PC-9 (cell line): ENCODE measurements at regions not wholly inside any gene's neighbourhood (a gene's known extent, or its start where the extent isn't known, plus 50 kb on each side); places are given as distances from the start of the nearest gene placed in this dataset.

Experiments used
- BruUV-seq: library from RNA; stranded (reverse); fragments of 400-500 nt; replicated peaks from 2 replicates; lab custom pipeline; 2021; lab: Mats Ljungman, UMichigan
- CTCF ChIA-PET: fragments of 300-600 bp; sonication (Branson Sonifier 250); formaldehyde crosslinking; loops from one replicate; lab custom pipeline; 2022; ENCODE audit warnings: antibody characterized with exemption; lab: Charles Lee
- POLR2A ChIA-PET: fragments of 300-600 bp; sonication (Branson Sonifier 250); formaldehyde crosslinking; loops from one replicate; lab custom pipeline; 2022; ENCODE audit warnings: antibody characterized with exemption; ENCODE audit not compliant: unreplicated experiment; lab: Charles Lee
- DNase-seq, 2 experiments: peaks; one replicate each; pipeline versions ENCODE4 v3.0.0 to v3.0.0-alpha.2; 2015 to 2022; ENCODE audit warnings: mixed read lengths in 1 of 2
- H2AFZ ChIP-seq: fragments of 200-600 bp; sonication (generic); 2 replicates; pipeline ENCODE4 v1.8.1; 2017; ENCODE audit warnings: antibody characterized with exemption
- H3F3A ChIP-seq: fragments of 200-600 bp; sonication (generic); 2 replicates; pipeline ENCODE4 v1.8.1; 2017; ENCODE audit warnings: antibody characterized with exemption, mild to moderate bottlenecking, low read depth; ENCODE audit not compliant: insufficient read depth
- H3K27ac ChIP-seq: fragments of 200-600 bp; sonication (generic); 2 replicates; pipeline ENCODE4 v1.6.1; 2016; ENCODE audit warnings: mixed run types
- H3K27me3 ChIP-seq: fragments of 200-600 bp; sonication (generic); 2 replicates; pipeline ENCODE4 v1.6.1; 2016; ENCODE audit warnings: low read depth, mixed run types; ENCODE audit not compliant: insufficient read depth
- H3K36me3 ChIP-seq: fragments of 200-600 bp; sonication (generic); 2 replicates; pipeline ENCODE4 v1.6.1; 2016; ENCODE audit warnings: low read depth, mixed run types
- H3K4me1 ChIP-seq: fragments of 200-600 bp; sonication (generic); replicated peaks from 2 replicates; pipeline ENCODE4 v1.6.1; 2016; ENCODE audit warnings: mixed run types; ENCODE audit not compliant: insufficient read depth
- H3K4me2 ChIP-seq: fragments of 200-600 bp; sonication (generic); 2 replicates; pipeline ENCODE4 v1.6.1; 2017; ENCODE audit warnings: mixed run types
- H3K4me3 ChIP-seq: fragments of 200-600 bp; sonication (generic); 2 replicates; pipeline ENCODE4 v1.6.1; 2016; ENCODE audit warnings: mixed run types
- H3K79me2 ChIP-seq: fragments of 200-600 bp; sonication (generic); 2 replicates; pipeline ENCODE4 v1.6.1; 2017; ENCODE audit warnings: low read depth, mixed run types
- H3K9me2 ChIP-seq: fragments of 200-600 bp; sonication (generic); 2 replicates; pipeline ENCODE4 v1.8.1; 2017; ENCODE audit warnings: mild to moderate bottlenecking; ENCODE audit not compliant: insufficient read depth
- H3K9me3 ChIP-seq: fragments of 200-600 bp; sonication (generic); 2 replicates; pipeline ENCODE4 v1.8.1; 2016; ENCODE audit warnings: low read depth; ENCODE audit not compliant: insufficient read depth
- H4K20me1 ChIP-seq: fragments of 200-600 bp; sonication (generic); 2 replicates; pipeline ENCODE4 v1.8.1; 2017; ENCODE audit not compliant: insufficient read depth
- EZH2 ChIP-seq: fragments of 200-600 bp; sonication (generic); IDR thresholded peaks from 2 replicates; pipeline ENCODE4 v1.8.0; 2017; ENCODE audit warnings: antibody characterized with exemption, low read depth
- intact Hi-C: fragments of 100-400 bp; cut with micrococcal nuclease; formaldehyde crosslinking; loops from one replicate; pipeline ENCODE4 v1.10.0; 2022; ENCODE audit not compliant: unreplicated experiment
- TF ChIP-seq, protein P1 (sequence below): fragments of 200-600 bp; sonication (generic); conservative IDR thresholded peaks from 2 replicates; pipeline ENCODE4 v1.6.1; 2017; ENCODE audit warnings: mixed run types, antibody characterized with exemption, mild to moderate bottlenecking, moderate library complexity

DNA sequence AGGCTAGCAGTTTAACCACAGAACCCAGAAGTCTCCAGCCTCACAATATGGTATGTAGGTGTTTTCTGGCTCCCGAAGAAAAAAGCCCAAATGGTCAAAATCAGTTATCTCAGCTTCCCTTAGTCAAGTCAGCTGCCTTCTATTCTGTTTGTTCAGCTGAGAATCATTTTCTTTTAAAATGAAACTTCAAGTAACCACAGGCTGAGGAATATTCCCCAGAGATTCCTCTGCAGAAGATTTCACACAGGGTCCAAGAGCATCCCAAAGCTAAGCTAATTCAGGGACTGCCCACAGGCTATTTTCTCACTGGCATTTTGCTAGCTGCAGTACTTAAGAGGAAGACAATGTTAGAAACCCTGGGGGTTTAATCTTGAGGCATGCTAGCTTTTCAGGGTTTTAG lies 977.0 kb upstream of the CHORDC1 start:
- Histone ChIP-seq H3F3A (no peaks in the 10 kb centered on the region), H2AFZ (peak overlapping the region; percentile 50; the same call in 1 of the 2 replicates), H3K27me3 (no peaks in the 10 kb centered on the region), H3K4me1 (no peaks in the 10 kb centered on the region), H3K4me3 (no peak overlapping the region), H3K9me2 (no peaks in the 10 kb centered on the region), H3K9me3 (no peaks in the 10 kb centered on the region), H3K27ac (no peak overlapping the region), H3K4me2 (no peak overlapping the region), H4K20me1 (no peaks in the 10 kb centered on the region), H3K79me2 (no peaks in the 10 kb centered on the region), H3K36me3 (no peaks in the 10 kb centered on the region)
- TF ChIP-seq, protein P1, sequence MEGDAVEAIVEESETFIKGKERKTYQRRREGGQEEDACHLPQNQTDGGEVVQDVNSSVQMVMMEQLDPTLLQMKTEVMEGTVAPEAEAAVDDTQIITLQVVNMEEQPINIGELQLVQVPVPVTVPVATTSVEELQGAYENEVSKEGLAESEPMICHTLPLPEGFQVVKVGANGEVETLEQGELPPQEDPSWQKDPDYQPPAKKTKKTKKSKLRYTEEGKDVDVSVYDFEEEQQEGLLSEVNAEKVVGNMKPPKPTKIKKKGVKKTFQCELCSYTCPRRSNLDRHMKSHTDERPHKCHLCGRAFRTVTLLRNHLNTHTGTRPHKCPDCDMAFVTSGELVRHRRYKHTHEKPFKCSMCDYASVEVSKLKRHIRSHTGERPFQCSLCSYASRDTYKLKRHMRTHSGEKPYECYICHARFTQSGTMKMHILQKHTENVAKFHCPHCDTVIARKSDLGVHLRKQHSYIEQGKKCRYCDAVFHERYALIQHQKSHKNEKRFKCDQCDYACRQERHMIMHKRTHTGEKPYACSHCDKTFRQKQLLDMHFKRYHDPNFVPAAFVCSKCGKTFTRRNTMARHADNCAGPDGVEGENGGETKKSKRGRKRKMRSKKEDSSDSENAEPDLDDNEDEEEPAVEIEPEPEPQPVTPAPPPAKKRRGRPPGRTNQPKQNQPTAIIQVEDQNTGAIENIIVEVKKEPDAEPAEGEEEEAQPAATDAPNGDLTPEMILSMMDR: no peak
- TF ChIP-seq EZH2: no peak
- intact Hi-C loops: no loop called here
- ChIA-PET POLR2A (no interaction called here), CTCF (no interaction called here)
- DNase-seq: no peak
- BruUV-seq: no TSS peak

GRCh38 chr11:91194546-91194945 lies 971.7 kb upstream of the CHORDC1 start:
- CTCF ChIA-PET: no interaction called here
- Histone ChIP-seq H3K4me3 (no peak overlapping the region), H2AFZ (no peak overlapping the region), H3K4me2 (no peak overlapping the region), H3K4me1 (no peaks in the 10 kb centered on the region), H3K79me2 (no peaks in the 10 kb centered on the region), H3K36me3 (no peaks in the 10 kb centered on the region), H3K9me3 (no peaks in the 10 kb centered on the region), H3K9me2 (peaks cover 6% of the 10 kb centered on the region; the same call in 1 of the 2 replicates), H4K20me1 (no peaks in the 10 kb centered on the region), H3K27me3 (no peaks in the 10 kb centered on the region), H3K27ac (no peak overlapping the region), H3F3A (no peaks in the 10 kb centered on the region)
- intact Hi-C loops: no loop called here
- POLR2A ChIA-PET: no interaction called here
- TF ChIP-seq, protein P1: no peak
- TF ChIP-seq EZH2: no peak
- no TSS peak for BruUV-seq
- no peak for DNase-seq

- Histone ChIP-seq H2AFZ (no peak overlapping the region), H3K4me3 (no peak overlapping the region), H3K4me1 (no peaks in the 10 kb centered on the region), H3K9me2 (peaks cover 6% of the 10 kb centered on the region; the same call in 1 of the 2 replicates), H3K27ac (no peak overlapping the region), H3K9me3 (no peaks in the 10 kb centered on the region), H3K4me2 (no peak overlapping the region), H3K36me3 (no peaks in the 10 kb centered on the region), H4K20me1 (no peaks in the 10 kb centered on the region), H3K79me2 (no peaks in the 10 kb centered on the region), H3F3A (no peaks in the 10 kb centered on the region), H3K27me3 (no peaks in the 10 kb centered on the region)
- intact Hi-C loops: no loop called here
- DNase-seq: no peak
- ChIA-PET POLR2A (no interaction called here), CTCF (no interaction called here)
- no TSS peak for BruUV-seq
- no peak for TF ChIP-seq EZH2
- TF ChIP-seq, protein P1: no peak
Observed at GRCh38 chr11:91188484-91188883, 965.6 kb upstream of the CHORDC1 start.
